ENCODE measurements at regions not wholly inside any gene's neighbourhood (a gene's known extent, or its start where the extent isn't known, plus 50 kb on each side); places are given as distances from the start of the nearest gene placed in this dataset.

- Histone ChIP-seq H3K4me1 (no peaks in the 10 kb centered on the region), H3K36me3 (no peaks in the 10 kb centered on the region), H3K9me3 (no peaks in the 10 kb centered on the region), H3K4me3 (no peak overlapping the region), H3K27me3 (no peaks in the 10 kb centered on the region), H3K27ac (no peak overlapping the region)
- no peak for TF ChIP-seq CTCF (IDR thresholded peaks at IDR 0.05)
- DNase-seq (ENCODE audit: low spot score): no peak
These were observed 285.7 kb upstream of the ZP4 start for GRCh38 chr1:238176441-238176840.

- no peak for DNase-seq (ENCODE audit: low spot score)
- no peak overlapping the region for H3K27ac ChIP-seq
- H3K27me3 ChIP-seq: no peaks in the 10 kb centered on the region
- TF ChIP-seq CTCF (IDR thresholded peaks at IDR 0.05): no peak
- no peak overlapping the region for H3K4me3 ChIP-seq
- H3K4me1 ChIP-seq: no peaks in the 10 kb centered on the region
- H3K9me3 ChIP-seq: no peaks in the 10 kb centered on the region
- no peaks in the 10 kb centered on the region for H3K36me3 ChIP-seq
These were observed 281.3 kb upstream of the ZP4 start for GRCh38 chr1:238171985-238172384.

DNA sequence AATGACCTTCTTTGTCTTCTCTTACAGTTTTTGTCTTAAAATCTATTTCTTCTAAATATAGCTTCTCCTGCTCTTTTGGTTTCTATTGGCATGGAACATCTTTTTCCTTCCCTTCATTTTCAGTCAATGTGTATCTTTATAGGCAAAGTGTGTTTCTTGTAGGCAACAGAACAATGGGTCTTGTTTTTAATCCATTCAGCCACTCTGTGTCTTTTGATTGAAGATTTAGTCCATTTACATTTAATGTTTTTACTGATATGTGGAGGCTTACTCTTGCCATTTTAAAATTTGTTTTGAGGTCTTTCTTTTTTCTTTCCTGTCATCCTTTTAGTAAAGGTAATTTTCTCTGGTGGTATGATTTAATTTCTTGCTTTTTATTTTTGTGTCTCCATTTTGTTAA is 271.2 kb upstream of the ZP4 start:
- Histone ChIP-seq H3K4me3 (no peak overlapping the region), H3K27ac (no peak overlapping the region), H3K9me3 (peaks cover 0 to 24% of the 10 kb centered on the region in 2 donors), H3K36me3 (no peaks in the 10 kb centered on the region), H3K27me3 (no peaks in the 10 kb centered on the region), H3K4me1 (no peaks in the 10 kb centered on the region)
- TF ChIP-seq CTCF (IDR thresholded peaks at IDR 0.05): no peak
- no peak for DNase-seq (ENCODE audit: low spot score)

DNA sequence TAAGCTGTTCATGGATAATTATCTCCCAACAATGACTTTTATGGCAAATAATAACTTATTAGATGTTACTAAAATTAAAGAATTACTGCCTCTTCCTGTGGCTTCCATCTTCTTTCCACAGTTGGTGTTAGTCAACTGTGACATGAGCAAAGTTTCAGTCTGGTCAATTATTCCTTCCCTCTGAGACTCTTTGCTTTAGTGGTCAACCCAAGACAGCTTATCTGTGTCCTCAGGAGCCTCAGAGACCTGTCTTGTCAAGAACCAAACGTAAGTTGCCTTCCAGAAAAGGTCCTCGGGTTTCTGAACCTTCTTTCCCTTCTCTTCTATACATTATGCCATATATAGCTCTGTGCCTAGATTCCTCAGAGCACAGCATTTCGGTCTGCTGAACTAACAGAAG is 263.2 kb upstream of the ZP4 start:
- Histone ChIP-seq H3K4me3 (no peak overlapping the region), H3K27me3 (no peaks in the 10 kb centered on the region), H3K36me3 (no peaks in the 10 kb centered on the region), H3K9me3 (no peaks in the 10 kb centered on the region), H3K4me1 (no peaks in the 10 kb centered on the region), H3K27ac (no peak overlapping the region)
- no peak for TF ChIP-seq CTCF (IDR thresholded peaks at IDR 0.05)
- no peak for DNase-seq (ENCODE audit: low spot score)

- H3K27me3 ChIP-seq: no peaks in the 10 kb centered on the region
- no peak overlapping the region for H3K27ac ChIP-seq
- no peaks in the 10 kb centered on the region for H3K36me3 ChIP-seq
- no peaks in the 10 kb centered on the region for H3K9me3 ChIP-seq
- no peak for DNase-seq (ENCODE audit: low spot score)
- no peak overlapping the region for H3K4me3 ChIP-seq
- H3K4me1 ChIP-seq: no peaks in the 10 kb centered on the region
- no peak for TF ChIP-seq CTCF (IDR thresholded peaks at IDR 0.05)
These were observed 262.5 kb upstream of the ZP4 start for GRCh38 chr1:238153253-238153652.

GRCh38 chr1:238152119-238152518 is 261.4 kb upstream of the ZP4 start:
- Histone ChIP-seq H3K4me3 (no peak overlapping the region), H3K27ac (no peak overlapping the region), H3K27me3 (no peaks in the 10 kb centered on the region), H3K36me3 (no peaks in the 10 kb centered on the region), H3K4me1 (no peaks in the 10 kb centered on the region), H3K9me3 (no peaks in the 10 kb centered on the region)
- TF ChIP-seq CTCF (IDR thresholded peaks at IDR 0.05): no peak
- no peak for DNase-seq (ENCODE audit: low spot score)
